GM10266 (cell line): ENCODE measurements at regions not wholly inside any gene's neighbourhood (a gene's known extent, or its start where the extent isn't known, plus 50 kb on each side); places are given as distances from the start of the nearest gene placed in this dataset.

ENCODE experiments used
- DNase-seq: peaks from one replicate; pipeline ENCODE4 v3.0.0; 2012; ENCODE audit errors: extremely low spot score
- CTCF ChIP-seq: IDR thresholded peaks from 2 replicates; pipeline ENCODE4 v1.5.1; 2012; ENCODE audit warnings: mild to moderate bottlenecking, low read depth; ENCODE audit not compliant: control insufficient read depth, insufficient read depth; ENCODE audit errors: missing control alignments

GRCh38 chr6:8914700-8915099, 479.4 kb upstream of the SLC35B3 start:
- no peak for TF ChIP-seq CTCF
- DNase-seq, result no peak

- no peak for DNase-seq
- TF ChIP-seq CTCF, result no peak
These were observed 473.3 kb upstream of the SLC35B3 start for GRCh38 chr6:8908638-8909037.

GRCh38 chr6:8906699-8907098, 471.4 kb upstream of the SLC35B3 start:
- TF ChIP-seq CTCF, result no peak
- no peak for DNase-seq

GRCh38 chr6:8905757-8906156, 470.4 kb upstream of the SLC35B3 start:
- DNase-seq, result no peak
- TF ChIP-seq CTCF, result no peak

GRCh38 chr6:8904754-8905153, 469.4 kb upstream of the SLC35B3 start:
- TF ChIP-seq CTCF, result peak; percentile 34
- no peak for DNase-seq

GRCh38 chr6:8900056-8900455, 464.7 kb upstream of the SLC35B3 start:
- DNase-seq, result no peak
- no peak for TF ChIP-seq CTCF

GRCh38 chr6:8889514-8889913, 454.2 kb upstream of the SLC35B3 start:
- no peak for DNase-seq
- TF ChIP-seq CTCF, result no peak
